H1 (cell line): ENCODE measurements at regions not wholly inside any gene's neighbourhood (a gene's known extent, or its start where the extent isn't known, plus 50 kb on each side); places are given as distances from the start of the nearest gene placed in this dataset.

Source experiments
- CTCF ChIA-PET: fragments of 300-600 bp; sonication (Branson Sonifier 250); formaldehyde crosslinking; loops from one replicate; lab custom pipeline; 2021; ENCODE audit not compliant: partially characterized antibody; lab: Charles Lee
- POLR2A ChIA-PET: fragments of 300-600 bp; sonication (Branson Sonifier 250); formaldehyde crosslinking; loops from one replicate; lab custom pipeline; 2021; ENCODE audit warnings: inconsistent platforms; ENCODE audit not compliant: partially characterized antibody; lab: Charles Lee
- DNase-seq, 2 experiments: peaks; one replicate each; pipeline versions ENCODE4 v3.0.0 to v3.0.0-alpha.2; 2010 to 2022; ENCODE audit warnings: low spot score in 2 of 2, low read depth in 1 of 2, mixed read lengths in 1 of 2
- FAIRE-seq: peaks from 2 replicates; lab custom pipeline; 2011; peaks lifted over from hg19 to GRCh38; lab: Jason Lieb, UNC
- H2AFZ ChIP-seq: 2 replicates; pipeline ENCODE4 v1.8.1; 2012; ENCODE audit warnings: low read length, inconsistent platforms
- H2AK5ac ChIP-seq: 2 replicates; pipeline ENCODE4 v1.6.1; 2013; ENCODE audit warnings: low read depth, low read length
- H2BK120ac ChIP-seq: replicated peaks from 2 replicates; pipeline ENCODE3; 2013; ENCODE audit warnings: low read depth, low read length, inconsistent platforms
- H2BK12ac ChIP-seq: 2 replicates; pipeline ENCODE4 v1.6.1; 2013; ENCODE audit warnings: low read depth, low read length
- H2BK15ac ChIP-seq: 2 replicates; pipeline ENCODE4 v1.6.1; 2013; ENCODE audit warnings: low read length
- H2BK20ac ChIP-seq: 2 replicates; pipeline ENCODE4 v1.6.1; 2013; ENCODE audit warnings: low read length
- H2BK5ac ChIP-seq: 2 replicates; pipeline ENCODE4 v1.6.1; 2013; ENCODE audit warnings: low read depth, low read length
- H3K14ac ChIP-seq: 2 replicates; pipeline ENCODE4 v1.6.1; 2013; ENCODE audit warnings: inconsistent platforms; ENCODE audit not compliant: insufficient read length
- H3K18ac ChIP-seq: 2 replicates; pipeline ENCODE4 v1.6.1; 2013; ENCODE audit warnings: low read length; ENCODE audit errors: extremely low read depth
- H3K23ac ChIP-seq: 2 replicates; pipeline ENCODE4 v1.6.1; 2013; ENCODE audit warnings: inconsistent platforms; ENCODE audit not compliant: insufficient read length
- H3K23me2 ChIP-seq: 2 replicates; pipeline ENCODE4 v1.6.1; 2013; ENCODE audit warnings: low read depth, low read length
- H3K27ac ChIP-seq: 2 replicates; pipeline ENCODE4 v1.6.1; 2011; ENCODE audit warnings: low read depth, low read length, inconsistent platforms
- H3K27me3 ChIP-seq, 4 experiments: replicated peaks in 1 of 4; 1 replicate in 1 of 4; 2 replicates in 3 of 4; pipeline versions ENCODE4 v1.6.1 to v1.8.1; 2011 to 2013; ENCODE audit warnings: low read length in 3 of 4, mild to moderate bottlenecking in 3 of 4, inconsistent platforms in 2 of 4, mixed read lengths in 2 of 4, moderate library complexity in 1 of 4; ENCODE audit not compliant: control insufficient read depth in 3 of 4, insufficient read depth in 3 of 4; ENCODE audit errors: extremely low read depth in 1 of 4
- H3K36me3 ChIP-seq, 4 experiments: 2 replicates each; pipeline versions ENCODE4 v1.6.1 to v1.8.1; 2011 to 2013; ENCODE audit warnings: mild to moderate bottlenecking in 4 of 4, low read length in 3 of 4, moderate library complexity in 2 of 4, control low read depth in 1 of 4, inconsistent platforms in 1 of 4; ENCODE audit not compliant: insufficient read depth in 4 of 4, control insufficient read depth in 2 of 4
- H3K4ac ChIP-seq: replicated peaks from 2 replicates; pipeline ENCODE3; 2013; ENCODE audit warnings: low read length, low read depth, mixed read lengths, inconsistent platforms; ENCODE audit not compliant: insufficient read length
- H3K4me1 ChIP-seq, 4 experiments: replicated peaks in 1 of 4; 1 replicate in 1 of 4; 2 replicates in 3 of 4; pipeline versions ENCODE4 v1.6.1 to v1.8.1; 2011 to 2013; ENCODE audit warnings: low read length in 3 of 4, inconsistent platforms in 2 of 4, mixed read lengths in 1 of 4; ENCODE audit not compliant: insufficient read depth in 4 of 4, control insufficient read depth in 3 of 4
- H3K4me2 ChIP-seq, 2 experiments: 2 replicates each; pipeline versions ENCODE4 v1.6.1 to v1.8.1; 2011 to 2013; ENCODE audit warnings: low read depth in 2 of 2, low read length in 2 of 2, control low read depth in 1 of 2, inconsistent platforms in 1 of 2, mild to moderate bottlenecking in 1 of 2; ENCODE audit not compliant: insufficient read depth in 1 of 2
- H3K4me3 ChIP-seq, 4 experiments: fragments of 200-600, 300-600 bp in 1 of 4; sonication (generic), shearing (Covaris generic), sonication (Bioruptor Twin) in 1 of 4; 2 replicates each; pipeline versions ENCODE4 v1.5.1 to v1.8.1; 2011 to 2016; ENCODE audit warnings: low read length in 4 of 4, low read depth in 3 of 4, control low read depth in 2 of 4, inconsistent platforms in 2 of 4, mild to moderate bottlenecking in 2 of 4, mixed read lengths in 1 of 4, moderate library complexity in 1 of 4; ENCODE audit not compliant: insufficient read depth in 2 of 4; ENCODE audit errors: extremely low read depth in 1 of 4
- H3K56ac ChIP-seq: replicated peaks from 2 replicates; pipeline ENCODE3; 2013; ENCODE audit warnings: low read depth, mild to moderate bottlenecking, mixed read lengths, low read length, inconsistent platforms; ENCODE audit not compliant: insufficient read length
- H3K79me1 ChIP-seq: 2 replicates; pipeline ENCODE4 v1.6.1; 2013; ENCODE audit warnings: low read depth, low read length, control low read depth
- H3K79me2 ChIP-seq, 2 experiments: 2 replicates each; pipeline versions ENCODE4 v1.6.1 to v1.8.1; 2012 to 2013; ENCODE audit warnings: low read length in 2 of 2, mild to moderate bottlenecking in 2 of 2, inconsistent platforms in 1 of 2; ENCODE audit not compliant: insufficient read depth in 2 of 2, control insufficient read depth in 1 of 2
- H3K9ac ChIP-seq, 4 experiments: replicated peaks in 1 of 4; 1 replicate in 1 of 4; 2 replicates in 3 of 4; pipeline versions ENCODE4 v1.6.1 to v1.8.1; 2011 to 2013; ENCODE audit warnings: low read depth in 3 of 4, low read length in 3 of 4, control low read depth in 2 of 4, mild to moderate bottlenecking in 2 of 4, moderate library complexity in 2 of 4, inconsistent platforms in 1 of 4; ENCODE audit errors: extremely low read depth in 1 of 4
- H3K9me3 ChIP-seq, 2 experiments: 2 replicates each; pipeline versions ENCODE4 v1.6.1 to v1.8.1; 2012 to 2013; ENCODE audit warnings: mild to moderate bottlenecking in 2 of 2, moderate library complexity in 2 of 2, control low read depth in 1 of 2, inconsistent platforms in 1 of 2, low read depth in 1 of 2, low read length in 1 of 2, mixed read lengths in 1 of 2; ENCODE audit not compliant: insufficient read depth in 2 of 2
- H4K20me1 ChIP-seq, 2 experiments: replicated peaks in 1 of 2; 2 replicates each; pipeline versions ENCODE3 to v1.8.1; 2011 to 2013; ENCODE audit warnings: inconsistent platforms in 2 of 2, low read length in 2 of 2, mild to moderate bottlenecking in 1 of 2; ENCODE audit not compliant: insufficient read depth in 2 of 2, control insufficient read depth in 1 of 2
- H4K5ac ChIP-seq: 2 replicates; pipeline ENCODE4 v1.6.1; 2013; ENCODE audit warnings: low read length, low read depth, mixed read lengths, inconsistent platforms; ENCODE audit not compliant: insufficient read length
- H4K8ac ChIP-seq: 2 replicates; pipeline ENCODE4 v1.8.0; 2013; ENCODE audit warnings: mild to moderate bottlenecking, moderate library complexity, low read length, inconsistent platforms; ENCODE audit not compliant: insufficient read depth; ENCODE audit errors: extremely low read depth
- H4K91ac ChIP-seq: replicated peaks from 2 replicates; pipeline ENCODE3; 2013; ENCODE audit warnings: low read length, mixed read lengths, inconsistent platforms; ENCODE audit not compliant: insufficient read length
- CEBPB ChIP-seq: IDR thresholded peaks from 2 replicates; pipeline ENCODE4 v1.6.1; 2012; ENCODE audit warnings: low read depth, low read length
- CHD2 ChIP-seq: IDR thresholded peaks from 2 replicates; pipeline ENCODE4 v1.6.1; 2012; ENCODE audit warnings: low read length, improper control_type of control experiment
- KDM5A ChIP-seq: fragments of 200-600 bp; IDR thresholded peaks from 2 replicates; pipeline ENCODE4 v1.7.1; 2012; ENCODE audit warnings: mild to moderate bottlenecking, low read length, inconsistent platforms, mixed read lengths
- NANOG ChIP-seq: IDR thresholded peaks from 2 replicates; pipeline ENCODE4 v1.6.1; 2011; ENCODE audit warnings: low read length, low read depth, mild to moderate bottlenecking, inconsistent platforms; ENCODE audit not compliant: insufficient read depth, poor library complexity, severe bottlenecking
- PHF8 ChIP-seq: fragments of 200-600 bp; sonication (generic); conservative IDR thresholded peaks from 2 replicates; pipeline ENCODE4 v1.7.1; 2012; ENCODE audit warnings: low read depth, mild to moderate bottlenecking, inconsistent platforms, low read length, moderate library complexity
- RAD21 ChIP-seq, 2 experiments: IDR thresholded peaks in 1 of 2; conservative IDR thresholded peaks in 1 of 2; 2 replicates each; pipeline ENCODE4 v1.6.1; 2011; ENCODE audit warnings: low read depth in 2 of 2, low read length in 2 of 2, improper control_type of control experiment in 1 of 2, inconsistent platforms in 1 of 2, mild to moderate bottlenecking in 1 of 2, moderate library complexity in 1 of 2
- RBBP5 ChIP-seq: IDR thresholded peaks from 2 replicates; pipeline ENCODE4 v1.7.1; 2012; ENCODE audit warnings: low read depth, mild to moderate bottlenecking, inconsistent platforms, low read length, moderate library complexity, borderline replicate concordance
- TAF1 ChIP-seq: IDR thresholded peaks from 2 replicates; pipeline ENCODE4 v1.6.1; 2011; ENCODE audit warnings: mild to moderate bottlenecking, low read depth, low read length
- TBP ChIP-seq: IDR thresholded peaks from 2 replicates; pipeline ENCODE4 v1.6.1; 2011; ENCODE audit warnings: low read depth, low read length, improper control_type of control experiment
- TCF12 ChIP-seq: IDR thresholded peaks from 2 replicates; pipeline ENCODE4 v1.6.1; 2011; ENCODE audit warnings: low read depth, mild to moderate bottlenecking, low read length
- WGBS, 2 experiments: shearing (Covaris generic) in 1 of 2; methylation state at CpG; one replicate each; pipeline versions ENCODE4 v1.1.6 to v1.1.7; 2013 to 2015; ENCODE audit warnings: low lambda C conversion rate in 2 of 2, mixed read lengths in 2 of 2, inconsistent platforms in 1 of 2, low coverage in 1 of 2, missing lambda C conversion rate in 1 of 2; ENCODE audit not compliant: insufficient replicate concordance in 2 of 2, insufficient coverage in 1 of 2, insufficient read length in 1 of 2; ENCODE audit errors: extremely low coverage in 1 of 2, missing lambda C conversion rate in 1 of 2; 5-methylcytosine and 5-hydroxymethylcytosine counted together

DNA sequence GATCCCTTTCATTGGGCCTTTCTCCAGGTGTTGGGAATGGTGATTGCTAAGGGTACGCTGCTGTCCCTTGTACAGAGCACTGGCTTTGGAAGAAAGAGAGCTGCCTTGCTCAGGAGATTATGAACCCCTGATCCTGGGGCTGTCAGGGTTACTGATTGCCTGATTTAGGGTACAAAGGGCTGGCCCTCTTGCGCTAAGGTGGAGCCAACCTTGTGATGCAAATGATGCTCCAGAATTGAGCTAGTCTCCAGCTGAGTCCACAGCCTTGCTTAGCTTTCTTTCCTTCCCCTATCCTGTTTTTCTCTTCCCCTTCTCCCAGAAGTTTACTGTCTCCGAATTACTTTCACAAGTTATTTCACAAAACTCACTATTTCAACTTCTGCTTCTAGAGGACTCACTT lies 334.7 kb downstream of the AMY1C start:
- H3K4me3 ChIP-seq = peak overlapping the region in 1 of 4 experiments; percentile 5; a peak in 1 of 8 replicates
- H2AFZ ChIP-seq = peak overlapping the region; percentile 81
- H4K5ac ChIP-seq = no peak overlapping the region
- no peak overlapping the region for H2AK5ac ChIP-seq
- peak overlapping the region; percentile 29; the same call in 1 of the 2 replicates for H2BK12ac ChIP-seq
- no peak for TF ChIP-seq TCF12
- TF ChIP-seq NANOG = no peak
- TF ChIP-seq TBP = no peak
- no peak for TF ChIP-seq KDM5A
- TF ChIP-seq CHD2 = no peak
- no peak for TF ChIP-seq CEBPB
- no peak for TF ChIP-seq PHF8
- no peak for TF ChIP-seq RBBP5
- TF ChIP-seq RAD21 (IDR thresholded peaks at IDR 0.05 in 1 of 2, conservative IDR thresholded peaks at IDR 0.05 in 1 of 2; ENCODE audit: low read depth in 2 of 2, low read length in 2 of 2) = no peak
- no peak for TF ChIP-seq TAF1
- no peak overlapping the region for H3K27ac ChIP-seq
- H3K4me2 ChIP-seq = peak overlapping the region; percentile 22 to 32; a peak in 2 of 4 replicates
- no peaks in the 10 kb centered on the region for H4K20me1 ChIP-seq
- no peaks in the 10 kb centered on the region for H3K9me3 ChIP-seq
- H2BK15ac ChIP-seq = no peak overlapping the region
- no peaks in the 10 kb centered on the region for H3K36me3 ChIP-seq
- no peak overlapping the region for H4K8ac ChIP-seq
- no peaks in the 10 kb centered on the region for H3K79me2 ChIP-seq
- no peak overlapping the region for H3K4ac ChIP-seq
- H3K18ac ChIP-seq = 0 out of 2 replicates have a peak overlapping the region, but pooled peaks have one; percentile 8
- FAIRE-seq (no peak), DNase-seq (peak in 1 of 2 experiments; percentile 46)
- no peaks in the 10 kb centered on the region for H3K23me2 ChIP-seq
- H3K14ac ChIP-seq = no peak overlapping the region
- H3K27me3 ChIP-seq = no peaks in the 10 kb centered on the region
- peaks cover 0 to 4% (median 1%) of the 10 kb centered on the region in 4 experiments; a peak in 2 of 7 replicates for H3K4me1 ChIP-seq
- ChIA-PET CTCF (interaction anchor here (0.9 to 1.4 kb wide), 2 partner anchors 43 to 48 kb away, joined by 3 to 4 read pairs; no protein-coding TSS in a partner anchor), POLR2A (no interaction called here)
- H2BK120ac ChIP-seq = no peak overlapping the region
- no peaks in the 10 kb centered on the region for H3K79me1 ChIP-seq
- H3K56ac ChIP-seq = no peak overlapping the region
- 80% methylated on average over 3 of the region's 3 CpGs; no CpG with 5 or more reads in 1 of the 2 experiments for WGBS, 2 experiments
- H2BK5ac ChIP-seq = no peak overlapping the region; the same call in 1 of the 2 replicates
- H3K23ac ChIP-seq = no peak overlapping the region
- no peak overlapping the region for H3K9ac ChIP-seq
- 0 out of 2 replicates have a peak overlapping the region, but pooled peaks have one; percentile 34 for H2BK20ac ChIP-seq
- no peak overlapping the region for H4K91ac ChIP-seq
